ENCODE measurements at regions not wholly inside any gene's neighbourhood (a gene's known extent, or its start where the extent isn't known, plus 50 kb on each side); places are given as distances from the start of the nearest gene placed in this dataset.

DNA sequence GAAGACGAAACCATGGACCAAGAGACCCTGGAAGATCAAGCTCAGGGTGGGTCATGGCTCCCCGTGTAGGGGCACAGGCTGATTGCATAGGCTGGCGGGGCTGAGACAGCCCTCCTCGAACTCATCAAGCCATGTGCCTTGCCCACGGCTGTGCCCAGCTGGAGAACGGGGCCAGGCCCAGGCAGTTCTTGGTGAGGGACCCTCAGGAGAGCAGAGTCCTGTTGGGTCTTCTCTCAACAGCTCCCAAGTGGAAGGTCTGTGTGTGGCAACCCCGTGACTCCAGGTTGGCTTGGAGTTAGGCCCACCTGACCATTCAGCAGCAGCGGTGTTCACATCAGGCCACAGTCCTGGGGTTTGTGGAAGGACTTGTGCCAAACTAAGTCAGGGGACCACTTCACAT lies 276.5 kb downstream of the QKI start:
- H3K9me3 ChIP-seq (ENCODE audit: control insufficient read depth, insufficient read depth, low read length), result no peaks in the 10 kb centered on the region
- no peak overlapping the region for H3K27ac ChIP-seq (ENCODE audit: low read depth, low read length)
- H3K27me3 ChIP-seq (ENCODE audit: control insufficient read depth, insufficient read depth, low read length), result no peaks in the 10 kb centered on the region; the same call in 1 of the 2 replicates
- H3K9ac ChIP-seq (ENCODE audit: low read depth, low read length), result no peak overlapping the region
- H3K36me3 ChIP-seq (ENCODE audit: control insufficient read depth, insufficient read depth, low read length), result no peaks in the 10 kb centered on the region
- H3K4me1 ChIP-seq (ENCODE audit: control insufficient read depth, insufficient read depth, low read length), result no peaks in the 10 kb centered on the region
- no peak overlapping the region for H3K4me3 ChIP-seq (ENCODE audit: low read depth, low read length)

DNA sequence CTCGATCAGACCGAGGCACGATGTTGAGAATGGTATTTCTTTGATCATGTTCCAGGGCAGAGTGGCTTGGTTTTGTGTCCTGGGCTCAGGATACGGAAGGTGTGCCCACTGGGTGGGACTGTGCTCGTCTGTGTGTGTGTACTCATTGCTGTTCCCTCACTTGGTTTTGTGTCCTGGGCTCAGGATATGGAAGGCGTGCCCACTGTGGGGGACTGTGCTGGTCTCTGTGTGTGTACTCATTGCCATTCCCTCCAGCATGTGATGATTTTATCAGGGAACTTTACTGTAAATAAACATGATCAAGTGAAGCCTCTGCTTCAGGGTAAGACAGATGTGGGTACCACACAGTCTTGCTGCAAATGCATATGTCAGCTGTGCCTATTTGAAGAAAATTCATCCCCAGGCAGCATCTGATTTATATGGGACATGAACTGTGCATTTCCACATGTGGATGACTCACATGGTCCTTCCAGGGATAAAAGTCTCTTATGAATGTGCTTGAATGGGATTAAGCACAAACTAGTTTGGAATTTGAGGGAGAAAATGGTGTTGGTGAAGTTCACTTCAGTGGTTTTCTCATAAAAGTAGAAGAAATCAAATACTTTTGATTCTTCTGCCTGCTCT lies 274.3 kb downstream of the QKI start:
- Histone ChIP-seq H3K4me3 (ENCODE audit: low read depth, low read length) (no peak overlapping the region), H3K4me1 (ENCODE audit: control insufficient read depth, insufficient read depth, low read length) (no peaks in the 10 kb centered on the region), H3K9me3 (ENCODE audit: control insufficient read depth, insufficient read depth, low read length) (no peaks in the 10 kb centered on the region), H3K27ac (ENCODE audit: low read depth, low read length) (no peak overlapping the region), H3K9ac (ENCODE audit: low read depth, low read length) (no peak overlapping the region), H3K36me3 (ENCODE audit: control insufficient read depth, insufficient read depth, low read length) (no peaks in the 10 kb centered on the region), H3K27me3 (ENCODE audit: control insufficient read depth, insufficient read depth, low read length) (no peaks in the 10 kb centered on the region)

- Histone ChIP-seq H3K4me1 (ENCODE audit: control insufficient read depth, insufficient read depth, low read length) (no peaks in the 10 kb centered on the region), H3K9ac (ENCODE audit: low read depth, low read length) (no peak overlapping the region), H3K9me3 (ENCODE audit: control insufficient read depth, insufficient read depth, low read length) (no peaks in the 10 kb centered on the region), H3K27me3 (ENCODE audit: control insufficient read depth, insufficient read depth, low read length) (no peaks in the 10 kb centered on the region), H3K4me3 (ENCODE audit: low read depth, low read length) (no peak overlapping the region), H3K27ac (ENCODE audit: low read depth, low read length) (no peak overlapping the region), H3K36me3 (ENCODE audit: control insufficient read depth, insufficient read depth, low read length) (no peaks in the 10 kb centered on the region)
Observed at GRCh38 chr6:163687075-163687474, 272.6 kb downstream of the QKI start.

DNA sequence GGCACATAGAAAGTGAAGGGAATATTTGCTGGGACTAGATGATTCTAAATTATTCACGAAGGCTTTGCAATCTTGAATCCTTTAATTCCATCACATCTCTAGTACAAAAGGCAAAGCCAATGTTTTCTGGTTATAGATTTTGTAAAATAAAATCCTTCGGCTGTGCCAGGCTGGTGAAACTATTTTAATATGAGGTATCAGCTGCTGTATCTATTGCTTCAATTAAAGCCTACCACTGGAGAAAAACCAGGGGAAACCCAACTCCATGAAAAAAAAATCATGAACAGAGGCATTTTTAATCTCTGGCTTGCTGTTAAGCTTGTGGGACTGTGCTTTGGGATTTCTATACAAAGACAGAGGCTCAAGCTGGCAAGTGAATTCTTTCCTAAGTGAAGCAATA lies 271.8 kb downstream of the QKI start:
- Histone ChIP-seq H3K4me3 (ENCODE audit: low read depth, low read length) (no peak overlapping the region), H3K27me3 (ENCODE audit: control insufficient read depth, insufficient read depth, low read length) (no peaks in the 10 kb centered on the region), H3K36me3 (ENCODE audit: control insufficient read depth, insufficient read depth, low read length) (no peaks in the 10 kb centered on the region), H3K9ac (ENCODE audit: low read depth, low read length) (no peak overlapping the region), H3K9me3 (ENCODE audit: control insufficient read depth, insufficient read depth, low read length) (no peaks in the 10 kb centered on the region), H3K27ac (ENCODE audit: low read depth, low read length) (no peak overlapping the region), H3K4me1 (ENCODE audit: control insufficient read depth, insufficient read depth, low read length) (no peaks in the 10 kb centered on the region)

DNA sequence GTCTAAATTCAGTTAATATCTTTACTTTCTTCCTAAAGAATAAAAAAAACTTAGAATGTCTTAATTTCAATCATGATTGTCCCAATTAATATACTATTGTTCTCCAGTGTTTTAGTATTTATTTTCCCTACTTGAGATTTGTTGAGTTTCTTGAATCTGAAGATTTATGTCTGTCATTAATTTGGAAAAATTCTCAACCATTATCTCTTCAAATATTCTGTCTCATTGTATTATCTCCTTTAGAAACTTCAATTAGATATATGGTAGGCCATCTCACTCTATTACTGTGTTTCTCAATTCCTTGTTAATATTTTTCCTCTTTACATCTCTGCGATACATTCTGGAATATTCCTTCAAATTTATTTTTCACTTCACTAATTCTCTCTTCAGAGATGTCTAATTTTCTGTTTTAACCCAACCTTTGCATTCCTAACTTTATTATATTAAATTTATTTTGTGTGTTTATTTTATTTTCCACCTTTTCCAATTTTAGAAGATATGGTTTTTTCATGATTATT lies 268.6 kb downstream of the QKI start:
- Histone ChIP-seq H3K9me3 (ENCODE audit: control insufficient read depth, insufficient read depth, low read length) (no peaks in the 10 kb centered on the region), H3K27me3 (ENCODE audit: control insufficient read depth, insufficient read depth, low read length) (no peaks in the 10 kb centered on the region), H3K4me1 (ENCODE audit: control insufficient read depth, insufficient read depth, low read length) (no peaks in the 10 kb centered on the region), H3K27ac (ENCODE audit: low read depth, low read length) (no peak overlapping the region), H3K36me3 (ENCODE audit: control insufficient read depth, insufficient read depth, low read length) (no peaks in the 10 kb centered on the region), H3K9ac (ENCODE audit: low read depth, low read length) (no peak overlapping the region), H3K4me3 (ENCODE audit: low read depth, low read length) (no peak overlapping the region)

GRCh38 chr6:163679753-163680152 lies 265.2 kb downstream of the QKI start:
- no peak overlapping the region for H3K4me3 ChIP-seq (ENCODE audit: low read depth, low read length)
- no peaks in the 10 kb centered on the region for H3K27me3 ChIP-seq (ENCODE audit: control insufficient read depth, insufficient read depth, low read length)
- no peak overlapping the region for H3K9ac ChIP-seq (ENCODE audit: low read depth, low read length)
- no peak overlapping the region for H3K27ac ChIP-seq (ENCODE audit: low read depth, low read length)
- no peaks in the 10 kb centered on the region for H3K9me3 ChIP-seq (ENCODE audit: control insufficient read depth, insufficient read depth, low read length)
- no peaks in the 10 kb centered on the region for H3K36me3 ChIP-seq (ENCODE audit: control insufficient read depth, insufficient read depth, low read length)
- no peaks in the 10 kb centered on the region for H3K4me1 ChIP-seq (ENCODE audit: control insufficient read depth, insufficient read depth, low read length)

GRCh38 chr6:163679012-163679660 lies 264.6 kb downstream of the QKI start:
- Histone ChIP-seq H3K4me1 (ENCODE audit: control insufficient read depth, insufficient read depth, low read length) (no peaks in the 10 kb centered on the region), H3K36me3 (ENCODE audit: control insufficient read depth, insufficient read depth, low read length) (no peaks in the 10 kb centered on the region), H3K4me3 (ENCODE audit: low read depth, low read length) (no peak overlapping the region), H3K9ac (ENCODE audit: low read depth, low read length) (no peak overlapping the region), H3K27ac (ENCODE audit: low read depth, low read length) (no peak overlapping the region), H3K27me3 (ENCODE audit: control insufficient read depth, insufficient read depth, low read length) (no peaks in the 10 kb centered on the region), H3K9me3 (ENCODE audit: control insufficient read depth, insufficient read depth, low read length) (no peaks in the 10 kb centered on the region)

DNA sequence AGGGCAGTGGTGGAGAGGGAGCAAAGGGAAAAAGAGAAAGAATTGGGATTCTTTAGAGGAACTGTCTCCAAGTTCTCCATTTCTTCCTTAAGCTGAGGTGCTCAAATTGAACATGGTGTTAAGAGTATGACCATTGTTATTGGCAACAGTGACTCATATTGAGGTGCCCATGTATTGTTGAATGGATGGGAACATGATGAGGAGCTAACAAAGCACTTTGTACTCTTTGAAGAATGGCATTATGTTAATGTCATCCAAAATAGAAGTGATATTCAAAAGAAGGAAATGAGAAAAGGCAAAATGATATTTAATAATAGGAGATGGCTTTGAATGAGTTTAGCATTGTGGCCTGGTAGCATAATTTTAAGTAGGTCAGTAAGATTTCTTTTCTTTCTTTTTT lies 261.1 kb downstream of the QKI start:
- H3K9ac ChIP-seq (ENCODE audit: low read depth, low read length), result no peak overlapping the region
- no peaks in the 10 kb centered on the region for H3K4me1 ChIP-seq (ENCODE audit: control insufficient read depth, insufficient read depth, low read length)
- H3K9me3 ChIP-seq (ENCODE audit: control insufficient read depth, insufficient read depth, low read length), result no peaks in the 10 kb centered on the region
- H3K27me3 ChIP-seq (ENCODE audit: control insufficient read depth, insufficient read depth, low read length), result no peaks in the 10 kb centered on the region
- H3K36me3 ChIP-seq (ENCODE audit: control insufficient read depth, insufficient read depth, low read length), result no peaks in the 10 kb centered on the region
- no peak overlapping the region for H3K4me3 ChIP-seq (ENCODE audit: low read depth, low read length)
- no peak overlapping the region for H3K27ac ChIP-seq (ENCODE audit: low read depth, low read length)

DNA sequence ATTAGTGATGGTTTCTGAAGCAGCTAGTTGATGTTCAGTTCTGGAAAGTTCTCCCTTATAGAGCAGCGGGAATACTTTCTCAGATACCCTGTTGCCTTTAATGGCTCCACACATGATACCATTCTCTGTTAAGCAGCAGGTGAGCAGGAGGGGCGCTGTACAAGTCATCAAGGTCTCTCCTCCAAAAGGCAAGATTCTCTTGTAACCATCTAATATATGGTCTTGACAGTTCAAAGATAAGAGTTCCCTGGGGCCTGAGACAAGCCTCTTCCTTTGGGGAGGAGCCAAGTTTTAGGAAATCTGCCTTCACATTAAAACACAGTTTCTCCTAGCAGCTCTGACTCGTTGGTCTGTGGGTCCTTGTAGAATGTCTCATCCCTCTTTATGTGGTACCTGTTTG lies 258.2 kb downstream of the QKI start:
- Histone ChIP-seq H3K9me3 (ENCODE audit: control insufficient read depth, insufficient read depth, low read length) (no peaks in the 10 kb centered on the region), H3K4me1 (ENCODE audit: control insufficient read depth, insufficient read depth, low read length) (no peaks in the 10 kb centered on the region), H3K36me3 (ENCODE audit: control insufficient read depth, insufficient read depth, low read length) (no peaks in the 10 kb centered on the region), H3K27me3 (ENCODE audit: control insufficient read depth, insufficient read depth, low read length) (no peaks in the 10 kb centered on the region), H3K4me3 (ENCODE audit: low read depth, low read length) (no peak overlapping the region), H3K9ac (ENCODE audit: low read depth, low read length) (no peak overlapping the region), H3K27ac (ENCODE audit: low read depth, low read length) (no peak overlapping the region)

DNA sequence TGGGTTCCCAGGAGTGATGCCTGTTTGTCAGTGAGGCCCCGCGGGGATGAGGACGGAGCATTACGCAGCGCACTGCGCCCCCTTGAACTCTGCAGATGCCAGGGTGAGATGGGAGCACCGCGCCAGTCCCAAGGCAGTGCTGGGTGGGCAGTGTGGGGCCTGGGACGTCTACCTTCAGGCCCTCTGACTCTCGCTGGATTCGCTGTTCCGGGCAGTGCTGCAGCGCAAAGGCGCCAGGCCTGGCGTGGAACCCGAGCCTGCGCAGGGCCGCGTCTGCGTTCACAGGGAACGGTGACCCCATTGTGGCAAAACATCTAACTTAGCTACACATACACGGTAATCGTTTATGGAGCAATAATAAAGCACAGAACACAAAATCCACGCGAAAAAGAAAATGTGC lies 257.3 kb downstream of the QKI start:
- Histone ChIP-seq H3K4me3 (ENCODE audit: low read depth, low read length) (no peak overlapping the region), H3K27me3 (ENCODE audit: control insufficient read depth, insufficient read depth, low read length) (no peaks in the 10 kb centered on the region), H3K9ac (ENCODE audit: low read depth, low read length) (no peak overlapping the region), H3K4me1 (ENCODE audit: control insufficient read depth, insufficient read depth, low read length) (no peaks in the 10 kb centered on the region), H3K36me3 (ENCODE audit: control insufficient read depth, insufficient read depth, low read length) (no peaks in the 10 kb centered on the region), H3K9me3 (ENCODE audit: control insufficient read depth, insufficient read depth, low read length) (no peaks in the 10 kb centered on the region), H3K27ac (ENCODE audit: low read depth, low read length) (no peak overlapping the region)

DNA sequence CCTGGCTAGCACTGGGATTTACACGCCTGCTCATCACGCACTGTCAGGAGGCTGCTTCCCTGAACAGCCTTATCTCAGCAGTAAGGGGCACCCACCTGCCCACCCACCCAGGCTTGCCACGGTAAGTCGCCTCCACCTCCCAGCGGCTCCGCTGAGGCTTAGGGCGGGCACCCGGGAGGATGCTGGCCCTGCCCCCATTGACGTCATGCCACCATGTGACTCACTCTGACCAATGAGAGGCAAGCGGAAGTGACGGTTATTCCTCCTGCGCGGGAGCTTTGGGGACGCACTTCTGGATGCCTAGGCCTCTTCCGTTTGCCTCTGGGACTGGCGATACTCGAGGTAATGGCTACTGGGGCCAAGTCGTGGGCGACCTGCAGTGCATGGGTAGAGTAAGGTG lies 256.8 kb downstream of the QKI start:
- no peak overlapping the region for H3K9ac ChIP-seq (ENCODE audit: low read depth, low read length)

More for the DNA sequence above, 256.8 kb downstream of the QKI start:
- no peaks in the 10 kb centered on the region for H3K9me3 ChIP-seq (ENCODE audit: control insufficient read depth, insufficient read depth, low read length)
- H3K27ac ChIP-seq (ENCODE audit: low read depth, low read length), result no peak overlapping the region
- no peak overlapping the region for H3K4me3 ChIP-seq (ENCODE audit: low read depth, low read length)
- H3K4me1 ChIP-seq (ENCODE audit: control insufficient read depth, insufficient read depth, low read length), result no peaks in the 10 kb centered on the region
- no peaks in the 10 kb centered on the region for H3K27me3 ChIP-seq (ENCODE audit: control insufficient read depth, insufficient read depth, low read length)
- H3K36me3 ChIP-seq (ENCODE audit: control insufficient read depth, insufficient read depth, low read length), result no peaks in the 10 kb centered on the region

Data from HUES48 (cell line).